ENCODE measurements at regions not wholly inside any gene's neighbourhood (a gene's known extent, or its start where the extent isn't known, plus 50 kb on each side); places are given as distances from the start of the nearest gene placed in this dataset.
A peak's percentile ranks its signal among the peaks of the same experiment; 100 is the strongest.

- DNase-seq (ENCODE audit: low read depth, low spot score): no peak
These were observed 151.1 kb upstream of the ETS2 start for GRCh38 chr21:38654580-38654979.

GRCh38 chr21:38658511-38658910 lies 147.2 kb upstream of the ETS2 start:
- DNase-seq (ENCODE audit: low read depth, low spot score): no peak

- DNase-seq (ENCODE audit: low read depth, low spot score): no peak
These were observed 145.8 kb upstream of the ETS2 start for GRCh38 chr21:38659936-38660332.

GRCh38 chr21:38660333-38661196 lies 145.2 kb upstream of the ETS2 start:
- peak; percentile 21 for DNase-seq (ENCODE audit: low read depth, low spot score)

GRCh38 chr21:38661197-38661871 lies 144.4 kb upstream of the ETS2 start:
- peak; percentile 46 for DNase-seq (ENCODE audit: low read depth, low spot score)

- peak; percentile 58 for DNase-seq (ENCODE audit: low read depth, low spot score)
These were observed 143.7 kb upstream of the ETS2 start for GRCh38 chr21:38661889-38662568.

GRCh38 chr21:38663282-38663681 lies 142.4 kb upstream of the ETS2 start:
- DNase-seq (ENCODE audit: low read depth, low spot score): no peak

- no peak for DNase-seq (ENCODE audit: low read depth, low spot score)
These were observed 141.4 kb upstream of the ETS2 start for GRCh38 chr21:38664315-38664714.

GRCh38 chr21:38664841-38665240 lies 140.9 kb upstream of the ETS2 start:
- no peak for DNase-seq (ENCODE audit: low read depth, low spot score)

- no peak for DNase-seq (ENCODE audit: low read depth, low spot score)
These were observed 138.3 kb upstream of the ETS2 start for GRCh38 chr21:38667291-38667870.

GRCh38 chr21:38668067-38668466 lies 137.7 kb upstream of the ETS2 start:
- no peak for DNase-seq (ENCODE audit: low read depth, low spot score)

GRCh38 chr21:38668541-38668940 lies 137.2 kb upstream of the ETS2 start:
- no peak for DNase-seq (ENCODE audit: low read depth, low spot score)

GRCh38 chr21:38669186-38669585 lies 136.5 kb upstream of the ETS2 start:
- DNase-seq (ENCODE audit: low read depth, low spot score): peak; percentile 48

GRCh38 chr21:38670861-38671260 lies 134.9 kb upstream of the ETS2 start:
- no peak for DNase-seq (ENCODE audit: low read depth, low spot score)

GRCh38 chr21:38671773-38672172 lies 134.0 kb upstream of the ETS2 start:
- peak; percentile 70 for DNase-seq (ENCODE audit: low read depth, low spot score)

GRCh38 chr21:38675182-38675824 lies 130.4 kb upstream of the ETS2 start:
- no peak for DNase-seq (ENCODE audit: low read depth, low spot score)

GRCh38 chr21:38678827-38679226 lies 126.9 kb upstream of the ETS2 start:
- DNase-seq (ENCODE audit: low read depth, low spot score): no peak

GRCh38 chr21:38679534-38679933 lies 126.2 kb upstream of the ETS2 start:
- DNase-seq (ENCODE audit: low read depth, low spot score): peak; percentile 51

- no peak for DNase-seq (ENCODE audit: low read depth, low spot score)
These were observed 125.3 kb upstream of the ETS2 start for GRCh38 chr21:38680401-38680800.

- DNase-seq (ENCODE audit: low read depth, low spot score): no peak
These were observed 122.5 kb upstream of the ETS2 start for GRCh38 chr21:38683222-38683621.

GRCh38 chr21:38688068-38688467 lies 117.7 kb upstream of the ETS2 start:
- no peak for DNase-seq (ENCODE audit: low read depth, low spot score)

GRCh38 chr21:38691631-38692030 lies 114.1 kb upstream of the ETS2 start:
- no peak for DNase-seq (ENCODE audit: low read depth, low spot score)

Data from astrocyte of the hippocampus (primary cell).